Activated gamma-delta T cell treated with anti-CD3 and anti-CD28 coated beads, Interleukin-2, amount 50 U/mL, for 16 hours (primary cell): ENCODE measurements at regions not wholly inside any gene's neighbourhood (a gene's known extent, or its start where the extent isn't known, plus 50 kb on each side); places are given as distances from the start of the nearest gene placed in this dataset.
"Not testable (repeated sequence)": the region's sequence is repeated elsewhere in the genome, so short reads cannot be mapped to it uniquely, and the experiment has no call there.

ENCODE experiments used
- DNase-seq: peaks from one replicate; pipeline ENCODE4 v3.0.0-alpha.2; 2020; ENCODE audit warnings: low read depth

DNA sequence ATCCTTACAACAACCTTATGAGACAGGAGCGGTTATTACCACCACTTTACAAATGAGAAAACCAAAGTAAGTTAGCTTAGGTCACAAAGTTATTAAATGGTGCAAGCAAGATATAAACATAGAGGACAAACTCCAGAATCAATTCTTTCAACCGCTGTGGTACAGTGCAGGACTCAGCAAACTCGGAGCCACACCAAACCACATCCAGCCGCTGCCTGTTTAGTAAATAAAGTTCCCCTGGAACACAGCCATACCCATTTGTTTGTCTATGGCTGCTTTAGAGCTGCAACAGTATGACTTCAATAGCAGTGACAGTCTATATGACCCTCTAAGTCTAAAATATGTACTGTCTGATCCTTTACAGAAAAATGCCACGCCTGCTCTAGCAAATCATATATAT, 1567.2 kb upstream of the WWC1 start:
- no peak for DNase-seq

DNA sequence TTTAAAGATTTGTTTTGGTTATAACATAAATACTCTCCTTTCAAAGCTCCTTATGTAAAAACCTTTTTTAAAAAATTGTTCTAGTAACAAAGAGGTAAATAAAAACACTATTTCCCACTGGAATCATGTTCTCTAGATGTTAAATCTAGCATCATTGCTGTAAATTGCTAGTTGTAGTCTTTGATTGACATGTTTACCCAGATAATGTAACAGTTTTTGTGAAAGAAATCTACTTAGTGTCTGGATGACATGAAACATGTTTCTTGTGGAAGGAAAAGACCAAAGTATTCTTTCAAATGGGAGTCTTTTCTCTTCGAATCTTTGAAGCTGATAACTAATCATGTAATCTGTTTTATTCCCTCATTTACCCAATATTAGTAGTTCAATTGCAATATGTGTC, 1565.9 kb upstream of the WWC1 start:
- DNase-seq: no peak

DNA sequence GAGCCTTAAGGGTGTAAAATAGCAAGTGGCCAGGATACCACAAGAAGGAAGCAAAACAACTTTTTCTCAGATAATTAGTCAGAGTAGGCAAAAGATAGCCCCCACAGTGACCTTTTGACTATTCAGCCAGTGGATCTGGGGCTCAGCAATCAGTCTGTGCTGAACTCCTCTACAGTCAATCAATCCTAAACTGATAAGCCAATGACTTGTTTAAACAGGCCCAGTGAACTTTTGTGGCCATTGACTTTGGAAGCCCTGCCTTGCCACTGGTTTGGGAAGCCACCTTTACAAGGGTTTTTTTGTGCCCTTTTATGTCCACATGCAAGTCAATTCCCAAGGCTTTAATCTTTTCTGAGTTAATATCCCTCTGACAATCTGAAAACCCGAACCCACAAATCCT, 1565.0 kb upstream of the WWC1 start:
- DNase-seq: no peak

DNA sequence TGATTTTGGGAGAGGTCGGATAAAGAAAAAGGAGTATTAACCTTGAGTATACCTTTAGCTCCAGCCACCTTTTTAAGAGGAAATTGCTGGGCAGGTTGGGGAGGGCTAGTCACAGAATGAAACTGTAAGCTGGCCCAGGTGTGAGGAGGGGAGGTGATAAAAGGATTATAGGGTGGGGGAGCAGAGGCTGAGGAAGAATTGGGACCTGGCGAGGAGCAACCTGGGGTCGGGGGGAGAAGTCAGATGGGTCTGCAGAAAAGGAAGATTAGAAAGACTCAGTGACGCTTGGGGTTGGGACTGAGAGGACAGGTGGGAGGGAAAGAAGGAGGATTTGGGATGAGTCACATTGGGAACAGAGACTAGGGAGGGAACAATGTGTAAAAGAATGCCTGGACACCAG, 1548.5 kb upstream of the WWC1 start:
- not testable (repeated sequence) for DNase-seq

DNA sequence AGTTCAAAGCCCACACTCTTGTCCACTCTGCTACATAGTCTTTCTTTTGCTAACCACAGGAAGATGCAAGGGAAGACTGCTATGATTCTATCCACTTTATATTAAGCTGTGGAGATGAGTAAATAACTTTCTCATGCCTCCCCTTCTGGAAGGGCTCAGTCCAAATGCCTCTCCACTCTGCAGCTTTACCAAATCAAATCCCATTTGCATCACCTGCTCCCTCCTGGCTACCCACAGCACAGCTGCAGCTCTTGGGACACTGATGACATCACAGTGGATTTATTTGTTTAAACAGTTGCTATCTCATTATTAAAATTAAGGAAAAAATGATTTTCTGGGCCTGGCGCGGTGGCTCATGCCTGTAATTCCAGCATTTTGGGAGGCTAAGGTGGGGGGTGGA, 1544.9 kb upstream of the WWC1 start:
- DNase-seq: no peak

DNA sequence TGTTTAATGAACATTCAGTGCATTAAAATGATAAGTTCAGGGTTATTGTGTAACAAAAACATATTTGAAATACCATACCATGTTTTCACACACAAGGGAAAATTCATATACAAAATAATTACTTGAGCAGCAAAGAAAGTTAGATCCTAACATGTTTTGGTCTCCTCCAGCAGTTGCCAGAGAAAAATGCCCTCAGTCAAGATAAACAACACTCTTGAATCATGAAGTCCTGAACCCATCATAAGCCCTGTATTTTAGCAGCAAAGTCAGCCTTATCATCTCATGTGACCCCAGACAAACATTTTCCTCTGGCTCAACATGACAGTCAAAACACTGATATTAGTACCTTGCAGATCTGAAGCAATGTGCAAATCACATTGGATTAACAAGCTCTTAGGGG, 1541.1 kb upstream of the WWC1 start:
- no peak for DNase-seq

DNA sequence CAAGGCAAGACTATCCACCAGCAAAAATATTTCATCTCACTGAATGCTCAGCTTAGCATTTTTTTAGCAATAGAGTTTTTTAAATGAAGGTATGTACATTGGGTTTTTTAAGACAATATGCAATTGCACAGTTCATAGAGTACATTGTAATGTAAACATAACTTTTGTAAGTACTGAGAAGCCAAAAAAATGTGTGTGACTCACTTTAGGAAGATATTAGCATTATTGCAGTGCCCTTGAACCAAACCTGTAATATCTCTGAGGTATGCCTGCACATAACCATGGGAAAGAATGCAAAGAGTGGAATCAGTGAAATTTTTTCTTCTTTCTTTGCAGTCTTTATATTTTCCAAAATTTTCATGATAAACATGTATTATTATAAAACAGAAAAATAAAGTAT, 1533.3 kb upstream of the WWC1 start:
- DNase-seq: no peak

DNA sequence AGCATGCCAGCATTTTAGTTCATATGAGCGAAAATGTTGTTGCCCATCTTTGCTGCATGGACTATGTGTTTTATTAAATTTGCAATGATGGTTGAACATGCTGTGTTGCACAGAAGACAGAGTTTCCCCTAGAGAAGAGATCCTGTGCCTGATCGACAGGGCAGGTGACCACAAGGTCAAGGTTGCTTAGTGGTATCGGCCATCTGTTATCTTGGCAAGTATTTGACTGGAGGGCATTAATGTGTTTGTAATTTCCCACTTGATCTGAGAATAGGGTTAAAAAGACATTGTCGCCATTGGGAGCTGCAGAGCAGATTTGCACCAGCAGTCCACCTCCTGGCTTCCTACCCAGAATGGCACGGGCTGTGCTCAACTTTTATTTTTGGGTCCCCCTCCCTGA, 1523.6 kb upstream of the WWC1 start:
- DNase-seq: no peak

DNA sequence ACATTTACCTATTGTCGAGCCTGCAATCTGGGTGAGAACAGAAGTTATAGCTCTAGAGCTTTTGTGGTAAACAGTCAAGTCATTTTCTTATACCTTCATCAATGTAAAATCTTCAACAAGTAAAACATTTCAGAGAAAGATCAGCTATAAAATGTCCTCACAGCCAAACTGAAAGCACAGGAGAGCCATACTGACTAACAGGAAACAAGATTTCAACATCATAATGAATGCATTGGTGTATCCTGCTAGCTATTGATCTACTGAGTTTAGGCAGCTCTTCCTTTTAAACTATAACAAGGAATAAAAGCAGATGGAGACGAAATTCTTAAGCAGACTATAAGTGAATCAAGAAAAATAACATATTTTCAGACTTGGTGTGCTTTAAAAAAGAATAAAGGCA, 1522.9 kb upstream of the WWC1 start:
- no peak for DNase-seq

DNA sequence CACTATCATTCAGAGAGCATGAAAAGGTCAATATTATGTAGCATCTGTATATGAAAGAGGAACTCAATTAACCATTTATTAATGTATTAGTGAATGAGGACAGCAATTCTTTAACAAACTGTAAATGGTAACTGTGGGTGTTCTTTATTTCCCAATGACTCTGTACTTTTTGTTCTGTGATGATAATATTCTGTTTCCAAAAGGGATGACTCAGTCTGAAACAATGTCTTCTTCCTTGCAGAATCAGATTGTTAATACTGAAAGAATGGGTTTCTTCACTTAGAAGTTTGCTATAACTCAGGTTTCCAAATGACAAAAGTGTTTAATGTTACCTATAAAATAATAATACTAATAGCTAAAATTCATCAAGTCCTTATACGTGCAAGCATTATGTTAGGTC, 1518.7 kb upstream of the WWC1 start:
- no peak for DNase-seq

DNA sequence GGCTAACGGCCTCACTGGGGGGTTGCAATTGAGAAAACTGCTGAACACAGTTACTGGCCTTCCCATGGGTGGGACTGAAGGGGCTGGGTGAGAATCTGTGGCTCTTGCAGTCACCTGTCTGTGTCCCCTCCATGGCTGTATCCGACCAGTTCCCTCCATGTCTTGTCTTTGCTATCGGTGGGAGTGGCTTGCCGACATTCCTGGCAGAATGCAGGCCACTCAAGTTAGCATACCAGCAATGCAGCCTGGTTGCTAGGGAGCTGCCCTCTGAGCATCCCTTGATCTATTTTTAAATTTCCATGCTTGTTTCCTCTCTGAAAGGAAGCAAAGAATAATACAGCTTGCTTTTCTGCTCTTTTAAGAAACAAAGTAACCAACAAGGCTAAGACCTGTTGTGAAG, 1509.7 kb upstream of the WWC1 start:
- no peak for DNase-seq

DNA sequence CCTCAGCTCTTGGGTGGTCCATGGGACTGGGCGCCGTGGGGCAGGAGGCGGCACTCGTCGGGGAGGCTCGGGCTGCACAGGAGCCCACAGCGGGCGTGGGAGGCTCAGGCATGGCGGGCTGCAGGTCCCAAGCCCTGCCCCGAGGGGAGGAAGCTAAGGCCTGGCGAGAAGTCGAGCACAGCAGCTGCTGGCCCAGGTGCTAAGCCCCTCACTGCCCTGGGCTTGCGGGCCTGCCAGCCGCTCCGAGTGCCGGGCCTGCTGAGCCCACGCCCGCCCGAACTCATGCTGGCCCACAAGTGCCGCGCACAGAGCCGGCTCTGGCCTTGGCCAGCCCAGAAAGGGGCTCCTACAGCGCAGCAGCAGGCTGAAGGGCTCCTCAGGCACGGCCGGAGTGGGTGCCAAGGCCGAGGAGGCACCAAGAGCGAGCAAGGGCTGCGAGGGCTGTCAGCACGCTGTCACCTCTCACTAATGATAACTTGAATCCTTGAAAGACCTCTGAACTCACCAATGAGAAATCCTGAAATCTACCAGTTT, 1506.8 kb upstream of the WWC1 start:
- DNase-seq: no peak

DNA sequence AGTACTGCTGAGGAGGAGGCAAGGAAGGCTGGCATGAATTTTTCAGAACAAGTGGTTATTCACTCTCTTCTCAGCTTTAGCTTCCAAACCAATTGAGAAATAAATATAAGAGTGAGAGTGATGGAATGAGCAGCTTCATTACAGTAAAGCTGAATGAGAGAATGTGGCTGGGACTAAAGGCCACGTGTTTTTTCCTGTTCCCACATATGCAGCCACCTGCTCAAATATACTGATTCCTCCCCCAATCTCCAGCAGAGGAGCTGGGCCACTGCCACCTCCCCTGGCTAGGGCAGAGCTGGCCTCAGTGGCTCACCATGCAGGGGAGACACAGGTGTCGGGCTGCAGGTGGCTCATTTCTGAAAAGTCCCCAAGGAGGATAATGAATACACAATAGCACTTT, 1505.3 kb upstream of the WWC1 start:
- DNase-seq: no peak

DNA sequence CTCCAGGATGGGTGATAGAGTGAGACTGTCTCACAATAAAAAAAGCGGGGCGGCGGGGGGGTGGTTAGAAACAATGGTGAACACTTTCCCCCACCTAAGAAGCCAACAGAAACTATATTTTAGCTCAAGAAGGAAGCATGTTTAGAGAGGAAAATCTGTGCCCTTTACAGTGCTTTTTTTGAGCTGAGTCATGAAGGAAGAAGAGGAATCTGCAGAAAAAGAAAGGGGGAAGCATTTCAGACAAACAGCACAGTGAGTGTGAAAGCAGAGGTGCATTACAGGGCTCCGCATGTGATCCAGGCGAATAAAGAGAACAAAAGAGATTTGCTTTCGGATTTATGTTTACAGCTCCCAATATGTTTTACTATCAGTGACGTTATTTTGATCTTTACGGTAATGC, 1504.6 kb upstream of the WWC1 start:
- DNase-seq: no peak

DNA sequence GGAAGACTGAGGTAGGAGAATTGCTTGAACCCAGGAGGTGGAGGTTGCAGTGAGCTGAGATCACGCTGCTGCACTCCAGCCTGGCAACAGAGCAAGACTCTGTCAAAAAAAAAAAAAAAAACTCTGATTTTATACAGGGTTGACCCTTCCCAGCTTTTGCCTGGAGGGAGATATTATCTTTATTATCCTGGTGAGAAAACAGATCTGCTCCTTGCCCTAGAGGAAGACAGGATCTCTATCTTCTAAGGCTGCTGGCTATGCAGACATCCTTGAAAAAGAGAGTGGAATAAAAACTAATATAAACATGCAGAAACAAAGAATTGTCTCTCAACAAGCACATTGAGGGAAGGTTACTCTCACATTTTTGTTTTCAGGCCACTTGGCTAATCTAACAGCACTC, 1503.4 kb upstream of the WWC1 start:
- DNase-seq: no peak

DNA sequence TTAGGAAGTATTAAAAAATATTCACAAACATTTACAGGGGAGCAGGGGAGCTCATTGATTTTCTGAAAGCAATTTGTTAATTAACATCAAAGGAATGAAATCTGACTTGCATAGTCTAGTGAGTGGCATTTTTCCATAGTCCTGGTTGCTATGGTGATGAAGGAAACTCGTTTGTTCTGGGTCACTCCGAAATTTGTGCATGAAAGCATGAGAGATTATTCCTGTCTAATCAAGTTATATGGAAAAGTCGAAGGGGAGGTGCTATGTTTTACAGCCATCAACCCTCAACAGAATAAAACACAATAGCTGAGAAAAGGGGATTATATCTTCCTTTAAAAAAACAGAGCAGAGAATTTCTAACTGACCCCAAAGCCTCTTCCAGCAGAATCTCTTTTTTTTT, 1495.7 kb upstream of the WWC1 start:
- no peak for DNase-seq

DNA sequence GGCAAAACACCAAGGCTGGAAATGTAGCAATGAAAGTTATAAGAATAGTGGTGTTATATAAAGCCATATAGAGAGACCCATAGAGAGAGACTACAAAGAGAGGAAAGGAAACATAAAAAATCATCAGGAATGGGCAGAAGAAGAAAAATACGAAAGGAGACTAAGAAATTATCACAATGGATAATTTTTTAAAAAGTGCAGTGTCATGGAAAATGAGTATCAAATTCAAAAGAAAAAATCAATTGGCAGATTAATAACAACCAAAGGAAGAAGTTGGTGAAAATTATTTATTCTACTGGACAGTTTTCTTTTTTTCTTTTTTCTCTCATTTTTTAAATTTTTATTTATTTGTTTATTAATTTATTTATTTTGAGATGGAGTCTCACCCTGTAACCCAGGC, 1488.4 kb upstream of the WWC1 start:
- no peak for DNase-seq

DNA sequence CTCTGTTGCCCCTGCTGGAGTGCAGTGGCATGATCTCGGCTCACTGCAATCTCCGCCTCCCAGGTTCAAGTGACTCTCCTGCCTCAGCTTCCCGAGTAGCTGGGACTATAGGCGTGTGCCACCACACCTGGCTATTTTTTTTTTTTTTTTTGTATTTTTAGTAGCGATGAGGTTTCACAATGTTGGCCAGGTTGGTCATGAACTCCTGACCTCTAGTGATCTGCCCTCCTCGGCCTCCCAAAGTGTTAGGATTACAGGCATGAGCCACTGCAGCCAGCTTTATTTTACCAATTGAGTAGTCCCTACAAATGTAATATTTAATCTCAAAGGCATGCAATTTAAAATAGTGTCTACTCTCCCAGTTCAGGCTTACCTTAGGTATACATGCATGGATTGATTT, 1487.2 kb upstream of the WWC1 start:
- not testable (repeated sequence) for DNase-seq

DNA sequence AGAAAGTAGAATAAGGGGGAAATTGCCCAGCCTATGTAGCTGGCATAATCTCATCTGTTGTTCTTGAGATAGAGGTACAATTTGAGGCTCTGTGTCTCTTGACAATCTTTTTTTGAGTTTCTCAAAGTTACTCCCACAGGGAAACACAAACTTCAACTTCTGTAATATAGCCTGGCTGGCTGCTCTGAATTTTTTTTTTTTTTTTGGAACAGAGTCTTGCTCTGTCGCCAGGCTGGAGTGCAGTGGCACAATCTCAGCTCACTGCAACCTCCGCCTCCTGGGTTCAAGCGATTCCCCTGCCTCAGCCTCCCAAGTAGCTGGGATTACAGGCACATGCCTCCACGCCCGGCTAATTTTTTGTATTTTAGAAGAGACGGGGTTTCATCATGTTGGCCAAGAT, 1486.8 kb upstream of the WWC1 start:
- DNase-seq: not testable (repeated sequence)

DNA sequence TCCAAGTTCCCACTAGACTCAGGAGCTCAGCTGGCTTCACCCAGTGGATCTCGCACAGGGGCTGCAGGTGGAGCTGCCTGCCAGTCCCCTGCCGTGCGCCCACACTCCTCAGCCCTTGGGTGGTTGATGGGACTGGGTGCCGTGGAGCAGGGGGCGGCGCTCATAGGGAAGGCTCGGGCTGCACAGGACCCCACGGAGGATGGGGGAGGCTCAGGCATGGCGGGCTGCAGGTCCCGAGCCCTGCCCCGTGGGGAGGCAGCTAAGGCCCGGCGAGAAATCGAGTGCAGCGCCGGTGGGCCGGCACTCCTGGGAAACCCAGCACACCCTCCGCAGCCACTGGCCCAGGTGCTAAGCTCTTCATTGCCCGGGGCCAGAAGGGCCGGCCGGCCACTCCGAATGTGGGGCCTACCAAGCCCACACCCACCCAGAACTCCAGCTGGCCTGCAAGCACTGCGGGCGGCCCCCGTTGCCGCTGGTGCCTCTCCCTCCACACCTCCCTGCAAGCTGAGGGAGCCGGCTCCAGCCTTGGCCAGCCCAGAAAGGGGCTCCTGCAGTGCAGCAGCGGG, 1481.3 kb upstream of the WWC1 start:
- DNase-seq: not testable (repeated sequence)

DNA sequence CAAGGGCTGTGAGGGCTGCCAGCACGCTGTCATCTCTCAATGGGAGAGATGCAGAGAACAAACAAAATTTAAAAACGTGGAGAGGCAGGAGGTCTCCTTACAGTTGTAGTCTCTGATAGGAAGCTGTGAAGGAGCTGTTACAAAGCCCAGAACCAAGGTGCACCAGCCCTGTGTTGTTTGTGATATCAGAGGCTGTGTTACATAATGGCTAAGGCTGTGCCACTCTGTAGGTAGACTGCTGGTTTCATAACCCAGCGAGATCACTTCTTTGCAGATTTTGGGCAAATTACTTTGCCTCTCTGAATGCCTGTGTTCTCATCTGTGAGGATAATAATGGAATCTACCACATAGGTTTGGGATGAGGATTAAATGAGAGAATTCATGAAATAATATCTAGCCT, 1480.7 kb upstream of the WWC1 start:
- no peak for DNase-seq

DNA sequence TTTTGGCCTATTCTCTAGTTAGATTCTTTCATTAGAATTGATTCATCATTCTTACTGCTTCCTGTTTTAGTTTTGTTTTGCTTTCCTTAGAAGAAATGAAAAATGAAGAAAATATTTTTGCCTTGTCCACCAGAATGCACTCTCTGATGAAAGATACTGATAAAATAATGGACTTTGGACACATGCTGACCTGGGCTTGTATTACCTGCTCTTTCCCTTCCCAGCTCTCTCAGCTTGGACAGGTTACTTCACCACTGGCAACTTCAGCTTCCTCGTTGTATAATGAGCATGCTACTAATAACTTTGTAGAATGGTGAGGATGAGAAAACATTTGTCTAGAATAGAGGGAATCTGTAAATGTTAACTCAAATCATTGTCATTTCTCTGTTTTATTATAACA, 1468.1 kb upstream of the WWC1 start:
- no peak for DNase-seq

DNA sequence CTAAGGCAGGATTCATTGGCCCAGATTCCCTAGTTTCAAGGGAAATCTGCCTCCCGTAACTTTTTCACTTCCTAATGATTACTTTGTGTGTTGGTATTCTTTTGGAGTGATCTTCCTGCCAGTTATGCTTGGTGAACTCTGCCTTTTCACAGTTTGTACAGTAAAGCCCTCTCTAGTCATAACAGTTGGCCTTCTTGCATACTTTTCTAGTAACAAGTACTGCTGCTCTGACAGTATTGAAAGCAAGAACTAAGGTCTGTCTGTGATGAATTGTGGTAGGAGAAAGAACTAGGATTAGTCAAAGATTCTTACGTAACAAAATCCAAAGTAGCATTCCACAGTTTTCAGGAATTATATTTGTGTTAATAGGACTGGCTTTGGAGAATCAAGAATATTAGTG, 1457.2 kb upstream of the WWC1 start:
- DNase-seq: no peak

DNA sequence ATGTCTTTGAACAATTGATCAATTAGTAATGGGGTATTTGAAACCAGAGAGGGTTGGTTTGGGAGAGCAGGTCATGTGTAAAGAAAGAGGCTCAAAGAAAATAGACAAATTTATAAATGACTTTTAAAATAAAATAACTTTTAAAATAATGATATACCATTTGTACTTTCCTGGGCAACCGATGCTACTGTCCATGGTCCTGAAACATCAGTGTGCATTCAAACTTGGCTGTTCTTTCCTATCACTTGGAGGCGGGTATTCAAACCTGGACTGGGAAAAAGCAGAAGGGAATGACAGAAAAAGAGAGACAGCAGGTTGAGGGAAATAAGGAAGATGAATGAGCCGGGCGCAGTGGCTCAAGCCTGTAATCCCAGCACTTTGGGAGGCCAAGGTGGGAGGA, 1446.4 kb upstream of the WWC1 start:
- no peak for DNase-seq

DNA sequence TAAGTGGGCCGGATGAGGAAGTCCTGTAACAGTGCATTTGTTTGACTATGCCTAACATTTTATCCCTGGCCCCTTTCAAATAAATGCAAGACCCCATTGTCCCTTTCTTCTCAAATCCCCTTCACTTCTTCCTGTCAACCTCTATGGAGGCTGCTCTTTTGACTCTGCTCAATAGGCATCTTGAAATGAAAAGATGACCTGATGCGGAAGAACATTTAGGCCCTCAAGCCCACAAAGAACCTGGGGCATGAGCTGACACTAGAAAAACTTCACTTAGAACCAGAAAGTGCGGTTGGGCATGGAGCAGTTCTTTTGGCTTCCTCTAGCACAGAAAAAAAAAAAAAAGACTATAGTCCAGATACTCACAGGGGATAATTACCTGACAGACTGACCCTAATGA, 1434.7 kb upstream of the WWC1 start:
- DNase-seq: no peak
